Mucosa of descending colon (tissue), 3 donors: ENCODE measurements at regions not wholly inside any gene's neighbourhood (a gene's known extent, or its start where the extent isn't known, plus 50 kb on each side); places are given as distances from the start of the nearest gene placed in this dataset.
A peak's percentile ranks its signal among the peaks of the same experiment; 100 is the strongest.

Experiments
- ATAC-seq: fragments of 200-7000 bp; cut with Tn5 transposase; one replicate; pipeline ENCODE4 v1.9.1; 2020; ENCODE audit warnings: mild to moderate bottlenecking, moderate library complexity
- DNase-seq, 3 donors: peaks; one replicate each; pipeline ENCODE4 v3.0.0-alpha.2; 2020
- H3K36me3 ChIP-seq: fragments of 200-600 bp; one replicate; pipeline ENCODE4 v1.8.0; 2021; ENCODE audit warnings: low read depth, mild to moderate bottlenecking
- H3K4me1 ChIP-seq: fragments of 200-600 bp; one replicate; pipeline ENCODE4 v1.8.0; 2021; ENCODE audit warnings: low read depth, mild to moderate bottlenecking
- H3K4me3 ChIP-seq: fragments of 200-600 bp; one replicate; pipeline ENCODE4 v1.8.0; 2021; ENCODE audit warnings: mild to moderate bottlenecking
- H3K9me3 ChIP-seq: fragments of 200-600 bp; one replicate; pipeline ENCODE4 v1.8.0; 2021; ENCODE audit warnings: mild to moderate bottlenecking
- CTCF ChIP-seq: fragments of 200-600 bp; IDR thresholded peaks from one replicate; pipeline ENCODE4 v1.8.0; 2022; ENCODE audit warnings: antibody characterized with exemption, mild to moderate bottlenecking
- intact Hi-C, 2 donors: fragments of 100-400 bp; cut with DNase I in 1 of 2; cut with micrococcal nuclease in 1 of 2; formaldehyde crosslinking; loops; one replicate each; pipeline versions ENCODE4 v1.11.0 to v1.11.1; 2022; cut with DNase I, micrococcal nuclease
- donor health status: DM: no; HTN: no; CAD: no; lungs with moderate emphysema.
- donor health status: DM: no; HTN: no; CAD: no.
- donor health status: DM: no; HTN: yes; CAD: no.

- H3K9me3 ChIP-seq: no peaks in the 10 kb centered on the region
- no peak overlapping the region for H3K4me3 ChIP-seq
- peak; percentile 43 for ATAC-seq
- H3K36me3 ChIP-seq: no peaks in the 10 kb centered on the region
- peak; percentile 25 for TF ChIP-seq CTCF
- DNase-seq: no peak
- H3K4me1 ChIP-seq: no peaks in the 10 kb centered on the region
- intact Hi-C loops: loop anchor here in 1 of 2 donors (2.0 kb wide), 1 partner anchor 48 kb away; no protein-coding TSS in a partner anchor
These were observed 66.3 kb upstream of the DST start for GRCh38 chr6:56708810-56709597.

- ATAC-seq (peak; percentile 33), DNase-seq (no peak)
- Histone ChIP-seq H3K4me1 (no peaks in the 10 kb centered on the region), H3K9me3 (no peaks in the 10 kb centered on the region), H3K4me3 (no peak overlapping the region), H3K36me3 (no peaks in the 10 kb centered on the region)
- no peak for TF ChIP-seq CTCF
- intact Hi-C loops: no loop called here
These were observed 64.5 kb upstream of the DST start for GRCh38 chr6:56706981-56707726.

- Histone ChIP-seq H3K9me3 (no peaks in the 10 kb centered on the region), H3K36me3 (no peaks in the 10 kb centered on the region), H3K4me3 (no peak overlapping the region), H3K4me1 (peaks cover 7% of the 10 kb centered on the region)
- intact Hi-C loops: loop anchor here (5.0 kb wide), 2 partner anchors 57 to 62 kb away; partner anchors contain the start of gene DST (in 1 of the 2)
- DNase-seq (no peak), ATAC-seq (peak; percentile 67)
- no peak for TF ChIP-seq CTCF
These were observed 56.5 kb upstream of the DST start for GRCh38 chr6:56699066-56699654.

- Histone ChIP-seq H3K36me3 (no peaks in the 10 kb centered on the region), H3K9me3 (no peaks in the 10 kb centered on the region), H3K4me3 (no peak overlapping the region), H3K4me1 (peaks cover 19% of the 10 kb centered on the region)
- DNase-seq (no peak), ATAC-seq (no peak)
- intact Hi-C loops: loop anchor here (5.0 kb wide), 2 partner anchors 53 to 58 kb away; partner anchors contain the start of gene DST (in 1 of the 2)
- no peak for TF ChIP-seq CTCF
These were observed 53.0 kb upstream of the DST start for GRCh38 chr6:56695702-56696101.

GRCh38 chr6:56694002-56694401 is 51.3 kb upstream of the DST start:
- Histone ChIP-seq H3K9me3 (no peaks in the 10 kb centered on the region), H3K36me3 (no peaks in the 10 kb centered on the region), H3K4me3 (no peak overlapping the region), H3K4me1 (peaks cover 31% of the 10 kb centered on the region)
- ATAC-seq (peak; percentile 49), DNase-seq (no peak)
- intact Hi-C loops: no loop called here
- TF ChIP-seq CTCF: no peak
